SK-N-MC (cell line): ENCODE measurements at regions not wholly inside any gene's neighbourhood (a gene's known extent, or its start where the extent isn't known, plus 50 kb on each side); places are given as distances from the start of the nearest gene placed in this dataset.

Experiments used
- EZH2 ChIP-seq: fragments of 200-600 bp; sonication (generic); IDR thresholded peaks from one replicate; pipeline ENCODE4 v1.6.1; 2017; ENCODE audit warnings: antibody characterized with exemption
- POLR2AphosphoS5 ChIP-seq: IDR thresholded peaks from 2 replicates; pipeline ENCODE4 v1.6.1; 2012; ENCODE audit warnings: mild to moderate bottlenecking, low read depth, low read length, borderline replicate concordance

- TF ChIP-seq POLR2AphosphoS5 (no peak), EZH2 (no peak)
Measured at GRCh38 chr2:195119231-195119630, 537.8 kb upstream of the SLC39A10 start.
